ENCODE measurements at regions not wholly inside any gene's neighbourhood (a gene's known extent, or its start where the extent isn't known, plus 50 kb on each side); places are given as distances from the start of the nearest gene placed in this dataset.
"Not testable (repeated sequence)": the region's sequence is repeated elsewhere in the genome, so short reads cannot be mapped to it uniquely, and the experiment has no call there.

DNA sequence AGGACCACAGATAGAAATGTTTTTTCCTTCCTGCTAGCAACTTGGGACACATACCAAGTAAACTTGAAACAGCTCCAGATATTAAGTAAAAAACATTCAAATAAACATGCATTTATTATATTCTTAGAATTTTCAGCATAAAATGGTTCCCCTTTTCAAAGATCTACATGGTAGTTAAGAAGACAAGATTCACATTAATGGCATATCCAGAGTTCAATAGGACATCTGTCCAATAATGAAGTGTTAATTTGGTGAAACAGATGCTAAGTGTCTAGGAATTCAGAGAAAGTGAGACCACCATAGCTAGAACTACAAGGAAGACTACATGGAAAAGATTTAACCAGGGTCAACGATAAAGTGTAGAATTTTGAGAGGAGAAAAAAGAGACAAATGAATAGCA is 184.9 kb downstream of the COL12A1 start:
- Histone ChIP-seq H3K14ac (ENCODE audit: low read length) (no peak overlapping the region), H2AK5ac (ENCODE audit: low read length) (no peak overlapping the region), H3K79me2 (ENCODE audit: control insufficient read depth, insufficient read depth, low read length, poor library complexity) (no peaks in the 10 kb centered on the region), H3K18ac (ENCODE audit: low read length) (no peak overlapping the region), H3K4me2 (ENCODE audit: low read length) (no peak overlapping the region), H4K12ac (ENCODE audit: low read depth, low read length) (no peak overlapping the region), H2BK120ac (ENCODE audit: insufficient read depth, low read length, poor library complexity) (no peak overlapping the region), H3K9me3 (ENCODE audit: insufficient read depth, low read depth, low read length) (no peaks in the 10 kb centered on the region), H3K4me1 (ENCODE audit: control insufficient read depth in 1 of 2, insufficient read depth in 2 of 2, low read length in 2 of 2) (no peaks in the 10 kb centered on the region), H3K23ac (ENCODE audit: low read length) (no peak overlapping the region), H2BK5ac (ENCODE audit: low read depth, low read length, poor library complexity) (no peak overlapping the region), H2BK12ac (ENCODE audit: low read length) (no peak overlapping the region), H3K4ac (ENCODE audit: low read depth, low read length) (no peak overlapping the region), H3K79me1 (ENCODE audit: low read length) (no peaks in the 10 kb centered on the region), H3K27me3 (ENCODE audit: insufficient read depth, low read length) (no peaks in the 10 kb centered on the region), H3K36me3 (ENCODE audit: control insufficient read depth in 1 of 2, insufficient read depth in 2 of 2, low read length in 2 of 2) (no peaks in the 10 kb centered on the region), H3K9ac (ENCODE audit: low read length) (no peak overlapping the region), H3K27ac (ENCODE audit: low read depth, low read length) (no peak overlapping the region), H3K4me3 (ENCODE audit: low read depth, low read length) (no peak overlapping the region), H4K8ac (ENCODE audit: low read depth, low read length) (no peak overlapping the region), H4K91ac (ENCODE audit: low read depth, low read length) (no peak overlapping the region), H2AFZ (ENCODE audit: insufficient read depth, low read length, poor library complexity) (no peak overlapping the region)
- DNase-seq = no peak
- WGBS (ENCODE audit: extremely low coverage, insufficient coverage, insufficient read length) = no CpG with 5 or more reads among the region's 1 CpG

DNA sequence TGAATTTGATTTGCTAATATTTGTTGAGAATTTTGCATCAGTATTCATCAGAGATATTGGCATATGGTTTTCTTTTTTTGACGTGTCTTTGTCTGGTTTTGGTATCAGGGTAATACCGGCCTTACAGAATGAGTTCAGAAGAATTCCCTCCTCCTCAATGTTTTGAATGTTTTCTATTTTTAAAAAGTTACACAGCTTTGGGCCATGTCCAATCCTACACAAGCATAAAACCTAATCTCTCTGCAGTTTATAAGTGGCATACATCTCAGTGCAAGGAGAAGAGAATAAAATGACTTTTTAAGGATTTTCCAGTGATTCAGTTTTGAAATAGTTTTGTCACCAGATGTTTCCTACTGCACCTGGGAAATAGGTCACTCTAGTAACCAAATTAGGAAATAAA is 185.5 kb downstream of the COL12A1 start:
- H3K79me2 ChIP-seq (ENCODE audit: control insufficient read depth, insufficient read depth, low read length, poor library complexity) = no peaks in the 10 kb centered on the region
- DNase-seq = no peak
- no peak overlapping the region for H3K4ac ChIP-seq (ENCODE audit: low read depth, low read length)
- H3K18ac ChIP-seq (ENCODE audit: low read length) = no peak overlapping the region
- H2AK5ac ChIP-seq (ENCODE audit: low read length) = no peak overlapping the region
- H3K36me3 ChIP-seq (ENCODE audit: control insufficient read depth in 1 of 2, insufficient read depth in 2 of 2, low read length in 2 of 2) = no peaks in the 10 kb centered on the region
- H2BK120ac ChIP-seq (ENCODE audit: insufficient read depth, low read length, poor library complexity) = no peak overlapping the region
- no peak overlapping the region for H2BK5ac ChIP-seq (ENCODE audit: low read depth, low read length, poor library complexity)
- no peak overlapping the region for H2AFZ ChIP-seq (ENCODE audit: insufficient read depth, low read length, poor library complexity)
- no peaks in the 10 kb centered on the region for H3K79me1 ChIP-seq (ENCODE audit: low read length)
- H3K27me3 ChIP-seq (ENCODE audit: insufficient read depth, low read length) = no peaks in the 10 kb centered on the region
- no peak overlapping the region for H3K14ac ChIP-seq (ENCODE audit: low read length)
- H3K4me2 ChIP-seq (ENCODE audit: low read length) = no peak overlapping the region
- H3K27ac ChIP-seq (ENCODE audit: low read depth, low read length) = no peak overlapping the region
- H4K8ac ChIP-seq (ENCODE audit: low read depth, low read length) = no peak overlapping the region
- no peaks in the 10 kb centered on the region for H3K4me1 ChIP-seq (ENCODE audit: control insufficient read depth in 1 of 2, insufficient read depth in 2 of 2, low read length in 2 of 2)
- H3K9me3 ChIP-seq (ENCODE audit: insufficient read depth, low read depth, low read length) = no peaks in the 10 kb centered on the region
- WGBS (ENCODE audit: extremely low coverage, insufficient coverage, insufficient read length) = no CpG with 5 or more reads among the region's 2 CpGs
- no peak overlapping the region for H3K9ac ChIP-seq (ENCODE audit: low read length)
- no peak overlapping the region for H4K91ac ChIP-seq (ENCODE audit: low read depth, low read length)
- no peak overlapping the region for H3K4me3 ChIP-seq (ENCODE audit: low read depth, low read length)
- no peak overlapping the region for H2BK12ac ChIP-seq (ENCODE audit: low read length)
- H3K23ac ChIP-seq (ENCODE audit: low read length) = no peak overlapping the region
- no peak overlapping the region for H4K12ac ChIP-seq (ENCODE audit: low read depth, low read length)

DNA sequence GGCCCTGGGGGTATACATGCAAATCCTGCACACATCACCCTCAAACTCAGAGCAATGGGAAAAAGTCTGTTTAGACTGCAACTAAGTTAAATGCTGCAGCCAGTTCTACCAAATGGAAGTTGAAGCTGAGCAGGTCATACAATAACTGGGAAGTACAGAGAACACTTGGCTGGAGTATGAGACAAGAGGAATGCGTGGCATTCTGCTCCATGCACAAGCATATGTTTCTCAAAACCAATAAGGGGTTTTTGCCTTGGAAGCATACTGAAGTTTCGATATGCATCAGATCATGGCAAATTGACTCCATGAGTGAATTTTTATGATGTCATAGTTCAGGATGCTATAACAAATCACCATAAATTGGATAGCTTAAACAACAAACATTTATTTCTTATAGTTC is 193.8 kb downstream of the COL12A1 start:
- Histone ChIP-seq H2AFZ (ENCODE audit: insufficient read depth, low read length, poor library complexity) (no peak overlapping the region), H3K23ac (ENCODE audit: low read length) (no peak overlapping the region), H4K8ac (ENCODE audit: low read depth, low read length) (no peak overlapping the region), H3K36me3 (ENCODE audit: control insufficient read depth in 1 of 2, insufficient read depth in 2 of 2, low read length in 2 of 2) (no peaks in the 10 kb centered on the region), H3K4ac (ENCODE audit: low read depth, low read length) (no peak overlapping the region), H3K4me3 (ENCODE audit: low read depth, low read length) (no peak overlapping the region), H3K79me2 (ENCODE audit: control insufficient read depth, insufficient read depth, low read length, poor library complexity) (no peaks in the 10 kb centered on the region), H2BK120ac (ENCODE audit: insufficient read depth, low read length, poor library complexity) (no peak overlapping the region), H3K14ac (ENCODE audit: low read length) (no peak overlapping the region), H3K79me1 (ENCODE audit: low read length) (no peaks in the 10 kb centered on the region), H3K9ac (ENCODE audit: low read length) (no peak overlapping the region), H3K18ac (ENCODE audit: low read length) (no peak overlapping the region), H3K4me2 (ENCODE audit: low read length) (no peak overlapping the region), H2BK5ac (ENCODE audit: low read depth, low read length, poor library complexity) (no peak overlapping the region), H3K27me3 (ENCODE audit: insufficient read depth, low read length) (no peaks in the 10 kb centered on the region), H3K9me3 (ENCODE audit: insufficient read depth, low read depth, low read length) (no peaks in the 10 kb centered on the region), H2AK5ac (ENCODE audit: low read length) (no peak overlapping the region), H4K91ac (ENCODE audit: low read depth, low read length) (no peak overlapping the region), H3K4me1 (ENCODE audit: control insufficient read depth in 1 of 2, insufficient read depth in 2 of 2, low read length in 2 of 2) (no peaks in the 10 kb centered on the region), H4K12ac (ENCODE audit: low read depth, low read length) (no peak overlapping the region), H2BK12ac (ENCODE audit: low read length) (no peak overlapping the region), H3K27ac (ENCODE audit: low read depth, low read length) (no peak overlapping the region)
- WGBS (ENCODE audit: extremely low coverage, insufficient coverage, insufficient read length) = no CpG with 5 or more reads among the region's 2 CpGs
- no peak for DNase-seq

DNA sequence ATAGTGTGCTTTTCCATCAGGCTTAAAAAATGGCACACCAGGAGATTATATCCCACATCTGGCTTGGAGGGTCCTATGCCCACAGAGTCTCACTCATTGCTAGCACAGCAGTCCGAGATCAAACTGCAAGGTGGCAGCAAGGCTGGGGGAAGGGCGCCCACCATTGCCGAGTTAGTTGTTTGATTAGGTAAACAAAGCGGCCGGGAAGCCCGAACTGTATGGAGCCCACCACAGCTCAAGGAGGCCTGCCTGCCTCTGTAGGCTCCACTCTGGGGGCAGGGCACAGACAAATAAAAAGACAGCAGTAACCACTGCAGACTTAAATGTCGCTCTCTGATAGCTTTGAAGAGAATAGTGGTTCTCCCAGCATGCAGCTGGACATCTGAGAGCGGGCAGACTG is 201.9 kb downstream of the COL12A1 start:
- not testable (repeated sequence) for H3K4me2 ChIP-seq (ENCODE audit: low read length); H2AFZ ChIP-seq (ENCODE audit: insufficient read depth, low read length, poor library complexity); H3K79me2 ChIP-seq (ENCODE audit: control insufficient read depth, insufficient read depth, low read length, poor library complexity); H3K36me3 ChIP-seq (ENCODE audit: control insufficient read depth in 1 of 2, insufficient read depth in 2 of 2, low read length in 2 of 2); H4K8ac ChIP-seq (ENCODE audit: low read depth, low read length); DNase-seq; H2BK12ac ChIP-seq (ENCODE audit: low read length); H3K9ac ChIP-seq (ENCODE audit: low read length); H3K4me1 ChIP-seq (ENCODE audit: control insufficient read depth in 1 of 2, insufficient read depth in 2 of 2, low read length in 2 of 2); H4K91ac ChIP-seq (ENCODE audit: low read depth, low read length); H2BK5ac ChIP-seq (ENCODE audit: low read depth, low read length, poor library complexity); H3K4ac ChIP-seq (ENCODE audit: low read depth, low read length); H2BK120ac ChIP-seq (ENCODE audit: insufficient read depth, low read length, poor library complexity); H3K23ac ChIP-seq (ENCODE audit: low read length); H3K18ac ChIP-seq (ENCODE audit: low read length); H4K12ac ChIP-seq (ENCODE audit: low read depth, low read length); H3K9me3 ChIP-seq (ENCODE audit: insufficient read depth, low read depth, low read length); H3K4me3 ChIP-seq (ENCODE audit: low read depth, low read length); H3K27me3 ChIP-seq (ENCODE audit: insufficient read depth, low read length); H3K27ac ChIP-seq (ENCODE audit: low read depth, low read length); H3K79me1 ChIP-seq (ENCODE audit: low read length); H2AK5ac ChIP-seq (ENCODE audit: low read length); H3K14ac ChIP-seq (ENCODE audit: low read length)
- no CpG with 5 or more reads among the region's 8 CpGs for WGBS (ENCODE audit: extremely low coverage, insufficient coverage, insufficient read length)
